ENCODE measurements at regions not wholly inside any gene's neighbourhood (a gene's known extent, or its start where the extent isn't known, plus 50 kb on each side); places are given as distances from the start of the nearest gene placed in this dataset.

DNA sequence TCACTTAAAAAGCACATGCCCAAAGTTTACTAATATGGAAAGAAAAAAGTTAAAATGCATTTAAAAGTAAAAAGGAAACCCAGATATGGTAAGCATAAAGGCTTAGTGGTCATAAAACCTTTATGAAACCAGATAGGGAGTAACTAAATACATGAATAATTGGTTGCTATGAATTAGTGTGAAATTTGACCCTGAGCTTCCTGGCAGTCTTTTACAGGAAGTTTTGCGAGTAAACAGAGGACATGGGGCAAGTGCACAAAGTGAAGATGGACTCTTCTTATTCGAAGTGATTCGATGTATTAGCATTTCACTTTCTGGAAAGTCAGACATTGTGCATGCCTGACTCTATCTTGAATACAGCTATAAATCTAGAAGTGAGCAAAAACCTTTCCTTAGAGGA lies 90.9 kb upstream of the MLIP start:
- no peak for DNase-seq
- H3K27ac ChIP-seq (ENCODE audit: low read depth in 2 of 2, low read length in 1 of 2), result peak overlapping the region in 1 of 2 experiments; percentile 22; a peak in 1 of 4 replicates
- POLR2A ChIA-PET, result no interaction called here
- H4K20me1 ChIP-seq (ENCODE audit: insufficient read depth), result no peaks in the 10 kb centered on the region
- 5% methylated on average over 3 of the region's 3 CpGs for WGBS (ENCODE audit: low lambda C conversion rate)
- H3K4me1 ChIP-seq (ENCODE audit: control insufficient read depth in 1 of 2, insufficient read depth in 2 of 2, low read depth in 1 of 2, low read length in 1 of 2), result no peaks in the 10 kb centered on the region; a peak in 1 of 4 replicates
- no peaks in the 10 kb centered on the region for H3K9me3 ChIP-seq
- TF ChIP-seq, protein P1, sequence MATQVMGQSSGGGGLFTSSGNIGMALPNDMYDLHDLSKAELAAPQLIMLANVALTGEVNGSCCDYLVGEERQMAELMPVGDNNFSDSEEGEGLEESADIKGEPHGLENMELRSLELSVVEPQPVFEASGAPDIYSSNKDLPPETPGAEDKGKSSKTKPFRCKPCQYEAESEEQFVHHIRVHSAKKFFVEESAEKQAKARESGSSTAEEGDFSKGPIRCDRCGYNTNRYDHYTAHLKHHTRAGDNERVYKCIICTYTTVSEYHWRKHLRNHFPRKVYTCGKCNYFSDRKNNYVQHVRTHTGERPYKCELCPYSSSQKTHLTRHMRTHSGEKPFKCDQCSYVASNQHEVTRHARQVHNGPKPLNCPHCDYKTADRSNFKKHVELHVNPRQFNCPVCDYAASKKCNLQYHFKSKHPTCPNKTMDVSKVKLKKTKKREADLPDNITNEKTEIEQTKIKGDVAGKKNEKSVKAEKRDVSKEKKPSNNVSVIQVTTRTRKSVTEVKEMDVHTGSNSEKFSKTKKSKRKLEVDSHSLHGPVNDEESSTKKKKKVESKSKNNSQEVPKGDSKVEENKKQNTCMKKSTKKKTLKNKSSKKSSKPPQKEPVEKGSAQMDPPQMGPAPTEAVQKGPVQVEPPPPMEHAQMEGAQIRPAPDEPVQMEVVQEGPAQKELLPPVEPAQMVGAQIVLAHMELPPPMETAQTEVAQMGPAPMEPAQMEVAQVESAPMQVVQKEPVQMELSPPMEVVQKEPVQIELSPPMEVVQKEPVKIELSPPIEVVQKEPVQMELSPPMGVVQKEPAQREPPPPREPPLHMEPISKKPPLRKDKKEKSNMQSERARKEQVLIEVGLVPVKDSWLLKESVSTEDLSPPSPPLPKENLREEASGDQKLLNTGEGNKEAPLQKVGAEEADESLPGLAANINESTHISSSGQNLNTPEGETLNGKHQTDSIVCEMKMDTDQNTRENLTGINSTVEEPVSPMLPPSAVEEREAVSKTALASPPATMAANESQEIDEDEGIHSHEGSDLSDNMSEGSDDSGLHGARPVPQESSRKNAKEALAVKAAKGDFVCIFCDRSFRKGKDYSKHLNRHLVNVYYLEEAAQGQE (IDR thresholded peaks at IDR 0.05; ENCODE audit: low read depth, low read length), result no peak
- TF ChIP-seq NRF1 (IDR thresholded peaks at IDR 0.05; ENCODE audit: low read depth, low read length) (no peak), SMC3 (IDR thresholded peaks at IDR 0.05; ENCODE audit: low read depth, low read length) (no peak), FOXJ3 (CRISPR knock-in tag; IDR thresholded peaks at IDR 0.05) (no peak), EP300 (IDR thresholded peaks at IDR 0.05; ENCODE audit: borderline replicate concordance in 1 of 2, low read depth in 1 of 2, low read length in 1 of 2) (no peak), CTCF (IDR thresholded peaks at IDR 0.05) (no peak), GATA2 (CRISPR knock-in tag; IDR thresholded peaks at IDR 0.05) (no peak), MEF2A (IDR thresholded peaks at IDR 0.05; ENCODE audit: borderline replicate concordance, low read depth) (no peak), ELF1 (IDR thresholded peaks at IDR 0.05) (no peak), TAF1 (IDR thresholded peaks at IDR 0.05; ENCODE audit: borderline replicate concordance, low read depth, low read length) (no peak), RXRA (IDR thresholded peaks at IDR 0.05; ENCODE audit: borderline replicate concordance, low read depth) (no peak), FOXM1 (IDR thresholded peaks at IDR 0.05; ENCODE audit: low read depth) (no peak), JUND (IDR thresholded peaks at IDR 0.05) (no peak), NFIC (IDR thresholded peaks at IDR 0.05; ENCODE audit: borderline replicate concordance) (no peak), RFX5 (IDR thresholded peaks at IDR 0.05; ENCODE audit: low read length) (no peak), TEAD4 (IDR thresholded peaks at IDR 0.05; ENCODE audit: borderline replicate concordance, insufficient read depth) (no peak), MXI1 (IDR thresholded peaks at IDR 0.05; ENCODE audit: low read depth, low read length) (no peak), EZH2phosphoT487 (IDR thresholded peaks at IDR 0.05; ENCODE audit: borderline replicate concordance, low read depth) (no peak), CHD2 (IDR thresholded peaks at IDR 0.05; ENCODE audit: low read length, partially characterized antibody) (no peak)
- TF ChIP-seq, protein P2, sequence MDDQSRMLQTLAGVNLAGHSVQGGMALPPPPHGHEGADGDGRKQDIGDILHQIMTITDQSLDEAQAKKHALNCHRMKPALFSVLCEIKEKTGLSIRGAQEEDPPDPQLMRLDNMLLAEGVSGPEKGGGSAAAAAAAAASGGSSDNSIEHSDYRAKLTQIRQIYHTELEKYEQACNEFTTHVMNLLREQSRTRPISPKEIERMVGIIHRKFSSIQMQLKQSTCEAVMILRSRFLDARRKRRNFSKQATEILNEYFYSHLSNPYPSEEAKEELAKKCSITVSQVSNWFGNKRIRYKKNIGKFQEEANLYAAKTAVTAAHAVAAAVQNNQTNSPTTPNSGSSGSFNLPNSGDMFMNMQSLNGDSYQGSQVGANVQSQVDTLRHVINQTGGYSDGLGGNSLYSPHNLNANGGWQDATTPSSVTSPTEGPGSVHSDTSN (IDR thresholded peaks at IDR 0.05), result no peak
- H3K9ac ChIP-seq, result no peak overlapping the region
- H3K4me3 ChIP-seq (ENCODE audit: low read depth in 2 of 2, low read length in 1 of 2), result no peak overlapping the region
- CTCF ChIA-PET, result interaction anchor here (0.6 kb wide), 1 partner anchor 16 kb away, joined by 3 read pairs; no protein-coding TSS in a partner anchor
- no peak overlapping the region for H3K4me2 ChIP-seq
- no peaks in the 10 kb centered on the region for H3K9me2 ChIP-seq
- H2AFZ ChIP-seq (ENCODE audit: low read depth), result no peak overlapping the region
- peaks cover 6% of the 10 kb centered on the region; the same call in 1 of the 2 replicates for H3K27me3 ChIP-seq (ENCODE audit: insufficient read depth)
- H3F3A ChIP-seq (replicated peaks; ENCODE audit: insufficient read depth), result no peaks in the 10 kb centered on the region
- H3K79me2 ChIP-seq (ENCODE audit: insufficient read depth), result no peaks in the 10 kb centered on the region
- H3K36me3 ChIP-seq (replicated peaks in 1 of 2; ENCODE audit: control insufficient read depth in 1 of 2, insufficient read depth in 2 of 2, low read length in 1 of 2), result no peaks in the 10 kb centered on the region
